DOHH2 (cell line): ENCODE measurements at regions not wholly inside any gene's neighbourhood (a gene's known extent, or its start where the extent isn't known, plus 50 kb on each side); places are given as distances from the start of the nearest gene placed in this dataset.

Experiments
- CTCF ChIP-seq: fragments of 200-600 bp; sonication (generic); IDR thresholded peaks from one replicate; pipeline ENCODE4 v1.5.1; 2014; ENCODE audit warnings: antibody characterized with exemption, mild to moderate bottlenecking, low read depth, low read length; ENCODE audit not compliant: poor library complexity, severe bottlenecking
- EZH2phosphoT487 ChIP-seq: fragments of 200-600 bp; sonication (generic); IDR thresholded peaks from 2 replicates; pipeline ENCODE4 v1.6.1; 2017; ENCODE audit warnings: borderline replicate concordance, mild to moderate bottlenecking, antibody characterized with exemption, low read length, moderate library complexity, mixed read lengths

DNA sequence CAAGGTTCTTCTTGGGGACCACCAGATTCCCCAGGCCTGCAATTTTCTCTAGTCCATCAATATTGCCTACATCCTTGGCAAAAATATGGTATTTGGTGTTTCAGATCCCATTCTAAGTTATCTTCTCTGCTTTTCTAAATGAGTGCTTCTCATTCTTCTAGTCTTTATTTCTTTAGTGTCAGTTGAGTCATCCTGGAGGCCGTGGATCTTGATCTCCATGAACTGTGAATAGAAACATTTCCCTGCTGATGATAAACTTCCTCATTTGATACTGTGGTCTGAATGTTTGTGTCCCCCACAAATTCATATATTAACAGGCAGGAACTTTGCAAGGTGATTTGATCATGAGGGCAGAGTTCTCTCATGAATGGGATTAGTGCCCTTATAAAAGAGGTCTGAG is 779.3 kb downstream of the INHBA start:
- TF ChIP-seq CTCF = no peak
- TF ChIP-seq EZH2phosphoT487 = no peak
